ENCODE measurements at regions not wholly inside any gene's neighbourhood (a gene's known extent, or its start where the extent isn't known, plus 50 kb on each side); places are given as distances from the start of the nearest gene placed in this dataset.

DNA sequence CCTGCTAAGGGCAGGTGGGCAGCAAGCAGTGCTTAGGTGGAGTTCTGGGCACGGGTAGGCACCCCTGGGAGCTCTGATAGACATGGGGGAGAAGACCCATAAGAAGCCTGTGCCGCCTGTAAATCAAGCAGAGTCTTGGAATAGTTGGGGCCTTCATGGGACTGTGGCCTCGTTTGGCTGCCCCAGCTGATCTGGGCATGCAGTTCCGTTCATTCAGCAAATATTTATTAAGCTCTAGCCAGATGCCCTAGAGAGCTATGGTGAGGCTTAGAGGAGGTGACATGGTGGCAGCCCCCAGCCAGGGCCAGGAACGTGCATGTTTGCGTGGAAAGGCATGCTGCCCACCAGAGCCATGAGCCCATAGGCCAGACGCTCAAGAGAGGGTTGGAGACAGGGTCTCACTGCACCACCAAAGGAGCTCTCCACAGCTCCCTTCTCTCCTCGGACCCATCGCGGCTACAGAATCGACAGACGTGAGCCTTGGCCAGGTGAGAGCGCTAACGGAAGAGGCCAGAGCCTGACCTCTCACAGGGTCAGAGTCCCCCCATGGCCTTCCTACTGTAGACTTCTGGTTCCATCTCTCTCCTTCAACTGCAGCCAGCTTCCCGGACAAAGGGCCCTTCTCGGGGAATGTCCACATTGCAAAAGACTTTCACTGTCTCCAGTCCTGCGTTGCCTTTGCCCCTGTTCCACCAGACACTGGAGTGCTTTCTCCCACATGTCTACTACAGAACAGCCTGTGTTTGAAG is 135.7 kb downstream of the INHBB start (continued):
- no peak for TF ChIP-seq ZNF335 (CRISPR knock-in tag; IDR thresholded peaks at IDR 0.05)
- 0 out of 2 replicates have a peak, but pooled peaks have one; percentile 9 for TF ChIP-seq RBFOX2 (IDR thresholded peaks at IDR 0.05; ENCODE audit: low read depth, low read length)
- TF ChIP-seq HES4 (CRISPR knock-in tag; IDR thresholded peaks at IDR 0.05; ENCODE audit: borderline replicate concordance), result no peak
- TF ChIP-seq HMGA1 (CRISPR knock-in tag; conservative IDR thresholded peaks at IDR 0.05), result no peak
- TF ChIP-seq ZNF264 (CRISPR knock-in tag; IDR thresholded peaks at IDR 0.05), result no peak
- no peak for TF ChIP-seq FOSL2 (CRISPR knock-in tag; IDR thresholded peaks at IDR 0.05)
- TF ChIP-seq, protein P1, sequence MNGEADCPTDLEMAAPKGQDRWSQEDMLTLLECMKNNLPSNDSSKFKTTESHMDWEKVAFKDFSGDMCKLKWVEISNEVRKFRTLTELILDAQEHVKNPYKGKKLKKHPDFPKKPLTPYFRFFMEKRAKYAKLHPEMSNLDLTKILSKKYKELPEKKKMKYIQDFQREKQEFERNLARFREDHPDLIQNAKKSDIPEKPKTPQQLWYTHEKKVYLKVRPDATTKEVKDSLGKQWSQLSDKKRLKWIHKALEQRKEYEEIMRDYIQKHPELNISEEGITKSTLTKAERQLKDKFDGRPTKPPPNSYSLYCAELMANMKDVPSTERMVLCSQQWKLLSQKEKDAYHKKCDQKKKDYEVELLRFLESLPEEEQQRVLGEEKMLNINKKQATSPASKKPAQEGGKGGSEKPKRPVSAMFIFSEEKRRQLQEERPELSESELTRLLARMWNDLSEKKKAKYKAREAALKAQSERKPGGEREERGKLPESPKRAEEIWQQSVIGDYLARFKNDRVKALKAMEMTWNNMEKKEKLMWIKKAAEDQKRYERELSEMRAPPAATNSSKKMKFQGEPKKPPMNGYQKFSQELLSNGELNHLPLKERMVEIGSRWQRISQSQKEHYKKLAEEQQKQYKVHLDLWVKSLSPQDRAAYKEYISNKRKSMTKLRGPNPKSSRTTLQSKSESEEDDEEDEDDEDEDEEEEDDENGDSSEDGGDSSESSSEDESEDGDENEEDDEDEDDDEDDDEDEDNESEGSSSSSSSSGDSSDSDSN (CRISPR knock-in tag; IDR thresholded peaks at IDR 0.05), result no peak; the same call in 1 of the 2 replicates
- no peak for TF ChIP-seq CCAR2 (optimal IDR thresholded peaks at IDR 0.05; ENCODE audit: low read depth, low read length)
- TF ChIP-seq ZNF564 (CRISPR knock-in tag; IDR thresholded peaks at IDR 0.05), result peak; percentile 51; the same call in 1 of the 2 replicates
- peak; percentile 82 for TF ChIP-seq BORCS8-MEF2B (CRISPR knock-in tag; IDR thresholded peaks at IDR 0.05)
- TF ChIP-seq, protein P2, sequence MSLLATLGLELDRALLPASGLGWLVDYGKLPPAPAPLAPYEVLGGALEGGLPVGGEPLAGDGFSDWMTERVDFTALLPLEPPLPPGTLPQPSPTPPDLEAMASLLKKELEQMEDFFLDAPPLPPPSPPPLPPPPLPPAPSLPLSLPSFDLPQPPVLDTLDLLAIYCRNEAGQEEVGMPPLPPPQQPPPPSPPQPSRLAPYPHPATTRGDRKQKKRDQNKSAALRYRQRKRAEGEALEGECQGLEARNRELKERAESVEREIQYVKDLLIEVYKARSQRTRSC (CRISPR knock-in tag; IDR thresholded peaks at IDR 0.05; ENCODE audit: low read depth), result no peak
- TF ChIP-seq KDM5B (CRISPR knock-in tag; IDR thresholded peaks at IDR 0.05; ENCODE audit: borderline replicate concordance), result no peak; the same call in 1 of the 2 replicates
- TF ChIP-seq SP4 (CRISPR knock-in tag; IDR thresholded peaks at IDR 0.05), result no peak
- TF ChIP-seq ZNF101 (CRISPR knock-in tag; IDR thresholded peaks at IDR 0.05; ENCODE audit: borderline replicate concordance, low read depth), result no peak
- TF ChIP-seq, protein P3, sequence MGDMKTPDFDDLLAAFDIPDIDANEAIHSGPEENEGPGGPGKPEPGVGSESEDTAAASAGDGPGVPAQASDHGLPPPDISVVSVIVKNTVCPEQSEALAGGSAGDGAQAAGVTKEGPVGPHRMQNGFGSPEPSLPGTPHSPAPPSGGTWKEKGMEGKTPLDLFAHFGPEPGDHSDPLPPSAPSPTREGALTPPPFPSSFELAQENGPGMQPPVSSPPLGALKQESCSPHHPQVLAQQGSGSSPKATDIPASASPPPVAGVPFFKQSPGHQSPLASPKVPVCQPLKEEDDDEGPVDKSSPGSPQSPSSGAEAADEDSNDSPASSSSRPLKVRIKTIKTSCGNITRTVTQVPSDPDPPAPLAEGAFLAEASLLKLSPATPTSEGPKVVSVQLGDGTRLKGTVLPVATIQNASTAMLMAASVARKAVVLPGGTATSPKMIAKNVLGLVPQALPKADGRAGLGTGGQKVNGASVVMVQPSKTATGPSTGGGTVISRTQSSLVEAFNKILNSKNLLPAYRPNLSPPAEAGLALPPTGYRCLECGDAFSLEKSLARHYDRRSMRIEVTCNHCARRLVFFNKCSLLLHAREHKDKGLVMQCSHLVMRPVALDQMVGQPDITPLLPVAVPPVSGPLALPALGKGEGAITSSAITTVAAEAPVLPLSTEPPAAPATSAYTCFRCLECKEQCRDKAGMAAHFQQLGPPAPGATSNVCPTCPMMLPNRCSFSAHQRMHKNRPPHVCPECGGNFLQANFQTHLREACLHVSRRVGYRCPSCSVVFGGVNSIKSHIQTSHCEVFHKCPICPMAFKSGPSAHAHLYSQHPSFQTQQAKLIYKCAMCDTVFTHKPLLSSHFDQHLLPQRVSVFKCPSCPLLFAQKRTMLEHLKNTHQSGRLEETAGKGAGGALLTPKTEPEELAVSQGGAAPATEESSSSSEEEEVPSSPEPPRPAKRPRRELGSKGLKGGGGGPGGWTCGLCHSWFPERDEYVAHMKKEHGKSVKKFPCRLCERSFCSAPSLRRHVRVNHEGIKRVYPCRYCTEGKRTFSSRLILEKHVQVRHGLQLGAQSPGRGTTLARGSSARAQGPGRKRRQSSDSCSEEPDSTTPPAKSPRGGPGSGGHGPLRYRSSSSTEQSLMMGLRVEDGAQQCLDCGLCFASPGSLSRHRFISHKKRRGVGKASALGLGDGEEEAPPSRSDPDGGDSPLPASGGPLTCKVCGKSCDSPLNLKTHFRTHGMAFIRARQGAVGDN (CRISPR knock-in tag; IDR thresholded peaks at IDR 0.05), result peak; percentile 85
- TF ChIP-seq, protein P4, sequence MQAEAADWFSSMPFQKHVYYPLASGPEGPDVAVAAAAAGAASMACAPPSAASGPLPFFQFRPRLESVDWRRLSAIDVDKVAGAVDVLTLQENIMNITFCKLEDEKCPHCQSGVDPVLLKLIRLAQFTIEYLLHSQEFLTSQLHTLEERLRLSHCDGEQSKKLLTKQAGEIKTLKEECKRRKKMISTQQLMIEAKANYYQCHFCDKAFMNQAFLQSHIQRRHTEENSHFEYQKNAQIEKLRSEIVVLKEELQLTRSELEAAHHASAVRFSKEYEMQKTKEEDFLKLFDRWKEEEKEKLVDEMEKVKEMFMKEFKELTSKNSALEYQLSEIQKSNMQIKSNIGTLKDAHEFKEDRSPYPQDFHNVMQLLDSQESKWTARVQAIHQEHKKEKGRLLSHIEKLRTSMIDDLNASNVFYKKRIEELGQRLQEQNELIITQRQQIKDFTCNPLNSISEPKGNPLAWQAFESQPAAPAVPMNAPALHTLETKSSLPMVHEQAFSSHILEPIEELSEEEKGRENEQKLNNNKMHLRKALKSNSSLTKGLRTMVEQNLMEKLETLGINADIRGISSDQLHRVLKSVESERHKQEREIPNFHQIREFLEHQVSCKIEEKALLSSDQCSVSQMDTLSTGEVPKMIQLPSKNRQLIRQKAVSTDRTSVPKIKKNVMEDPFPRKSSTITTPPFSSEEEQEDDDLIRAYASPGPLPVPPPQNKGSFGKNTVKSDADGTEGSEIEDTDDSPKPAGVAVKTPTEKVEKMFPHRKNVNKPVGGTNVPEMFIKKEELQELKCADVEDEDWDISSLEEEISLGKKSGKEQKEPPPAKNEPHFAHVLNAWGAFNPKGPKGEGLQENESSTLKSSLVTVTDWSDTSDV (CRISPR knock-in tag; IDR thresholded peaks at IDR 0.05), result no peak
- no peak for TF ChIP-seq TBL1XR1 (IDR thresholded peaks at IDR 0.05; ENCODE audit: borderline replicate concordance, low read length, partially characterized antibody)
- TF ChIP-seq ZNF878 (CRISPR knock-in tag; IDR thresholded peaks at IDR 0.05), result peak; percentile 62; the same call in 1 of the 2 replicates
